HG03060 (cell line): ENCODE measurements at regions not wholly inside any gene's neighbourhood (a gene's known extent, or its start where the extent isn't known, plus 50 kb on each side); places are given as distances from the start of the nearest gene placed in this dataset.

Experiments used
- ATAC-seq: cut with Tn5 transposase; IDR thresholded peaks from one replicate; pipeline ENCODE4 v1.9.1; 2021; ENCODE audit warnings: low read depth, moderate number of reproducible peaks; ENCODE audit not compliant: unreplicated experiment

DNA sequence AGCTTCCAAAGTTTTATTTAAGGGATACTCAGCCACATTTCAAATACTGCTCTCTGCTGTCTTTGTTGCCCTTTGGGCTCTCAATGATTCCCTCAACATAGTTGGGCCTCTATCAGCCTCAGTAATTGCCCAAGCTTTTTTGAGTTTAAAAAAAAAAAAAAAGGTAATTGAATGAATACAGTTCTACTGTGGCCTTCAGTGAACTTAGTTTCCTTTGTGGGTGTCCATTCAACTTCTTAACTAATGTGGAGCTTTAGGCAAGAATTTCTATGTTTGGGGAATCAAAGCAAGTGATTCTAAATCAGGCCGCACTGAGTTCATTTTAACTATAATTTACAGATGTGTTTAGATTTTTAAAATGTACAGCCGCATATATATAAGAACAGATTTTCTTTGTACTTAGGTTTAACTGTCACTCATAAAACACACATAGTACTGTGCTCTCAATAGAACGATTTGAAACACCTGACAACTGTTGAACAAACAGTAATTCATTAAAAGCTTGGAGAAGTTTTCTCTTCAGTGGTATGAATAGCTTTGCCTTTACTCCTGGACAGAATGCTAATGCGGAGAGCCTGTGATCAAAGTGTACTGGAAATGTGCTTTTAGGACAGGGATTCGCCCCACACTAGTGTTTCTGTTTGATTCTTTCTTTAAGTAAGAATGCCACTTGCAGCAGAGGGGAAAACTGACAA is 844.9 kb upstream of the SEMA6D start:
- no peak for ATAC-seq

DNA sequence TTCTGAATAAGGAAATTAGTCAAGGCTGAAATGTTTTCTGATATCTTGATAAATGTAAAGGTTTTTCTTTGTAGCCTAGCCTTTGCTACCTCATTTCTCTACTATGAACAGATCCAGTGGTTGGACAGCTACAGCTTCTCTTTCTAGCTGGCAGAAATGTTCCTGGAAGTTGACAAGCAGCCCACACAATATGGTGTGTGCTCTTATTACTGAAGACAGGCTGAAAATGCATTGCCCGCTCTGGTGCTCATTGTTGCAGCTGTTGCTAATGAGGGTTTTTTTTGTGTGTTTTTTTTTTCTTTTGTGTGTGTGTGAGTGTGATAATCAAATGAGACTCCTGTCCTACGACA is 844.3 kb upstream of the SEMA6D start:
- ATAC-seq = no peak

DNA sequence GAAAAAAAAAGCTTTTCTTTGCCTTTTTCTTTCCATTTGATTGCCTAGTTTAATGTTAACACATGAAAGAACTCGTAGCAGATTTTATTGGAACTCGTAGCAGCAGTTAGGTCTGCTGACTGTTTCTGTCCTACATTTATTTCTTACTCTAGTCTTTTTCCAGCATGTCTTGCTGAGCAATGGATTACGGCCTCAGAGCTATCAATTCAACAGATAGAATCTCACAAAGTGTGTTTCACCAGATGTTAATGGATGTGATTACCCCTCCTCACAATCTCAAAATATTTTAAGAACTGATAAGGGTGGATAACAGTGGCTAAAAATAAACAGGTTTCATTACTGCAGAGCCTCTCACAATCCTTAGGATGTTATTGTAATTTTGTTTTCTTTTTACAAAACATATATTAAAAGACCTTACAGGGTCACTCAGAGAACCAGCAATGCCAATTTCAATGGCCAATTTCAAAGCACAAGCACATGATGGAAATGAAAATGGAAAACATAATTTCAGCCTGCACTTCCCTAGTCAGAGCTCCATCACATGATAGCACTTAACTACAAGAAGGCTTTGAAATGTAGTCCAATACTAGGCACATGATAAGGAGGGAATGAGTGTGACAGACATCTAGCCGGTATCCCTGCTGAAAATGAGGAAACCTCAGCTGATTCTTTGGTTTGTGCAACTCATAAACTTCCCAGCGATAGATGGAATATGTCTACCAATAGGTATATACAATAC is 838.1 kb upstream of the SEMA6D start:
- ATAC-seq = no peak

- ATAC-seq = no peak
These were observed 836.5 kb upstream of the SEMA6D start for GRCh38 chr15:46880791-46881190.

DNA sequence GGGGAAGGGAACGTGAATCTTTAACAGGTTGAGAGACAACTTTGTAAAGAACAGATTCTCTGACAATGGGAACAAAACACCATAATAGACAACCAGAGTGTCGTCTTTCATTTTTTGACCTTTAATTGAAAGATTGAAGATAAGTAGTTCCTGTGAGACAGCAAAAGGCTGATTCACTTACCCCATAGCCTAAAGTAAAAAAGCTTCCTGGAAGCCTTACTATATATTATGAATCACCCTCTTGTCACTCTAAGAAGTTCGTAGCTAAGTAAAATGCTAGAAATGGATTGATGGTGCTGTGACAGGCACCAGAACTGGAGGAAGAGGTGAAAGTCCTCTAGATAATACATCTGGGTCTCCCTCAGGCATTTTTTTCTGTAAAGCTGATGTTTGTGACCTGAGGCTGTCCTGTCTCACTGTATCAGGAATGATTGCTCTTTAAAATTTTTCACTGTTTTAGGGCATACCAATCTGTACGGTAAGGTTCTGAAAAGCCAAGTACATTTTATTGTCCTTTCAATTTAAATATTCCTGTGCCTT is 824.6 kb upstream of the SEMA6D start:
- ATAC-seq = no peak

GRCh38 chr15:46894644-46895043 is 822.7 kb upstream of the SEMA6D start:
- no peak for ATAC-seq

GRCh38 chr15:46897266-46897665 is 820.0 kb upstream of the SEMA6D start:
- no peak for ATAC-seq

GRCh38 chr15:46901001-46901400 is 816.3 kb upstream of the SEMA6D start:
- ATAC-seq = no peak

GRCh38 chr15:46917721-46918252 is 799.5 kb upstream of the SEMA6D start:
- ATAC-seq = no peak

DNA sequence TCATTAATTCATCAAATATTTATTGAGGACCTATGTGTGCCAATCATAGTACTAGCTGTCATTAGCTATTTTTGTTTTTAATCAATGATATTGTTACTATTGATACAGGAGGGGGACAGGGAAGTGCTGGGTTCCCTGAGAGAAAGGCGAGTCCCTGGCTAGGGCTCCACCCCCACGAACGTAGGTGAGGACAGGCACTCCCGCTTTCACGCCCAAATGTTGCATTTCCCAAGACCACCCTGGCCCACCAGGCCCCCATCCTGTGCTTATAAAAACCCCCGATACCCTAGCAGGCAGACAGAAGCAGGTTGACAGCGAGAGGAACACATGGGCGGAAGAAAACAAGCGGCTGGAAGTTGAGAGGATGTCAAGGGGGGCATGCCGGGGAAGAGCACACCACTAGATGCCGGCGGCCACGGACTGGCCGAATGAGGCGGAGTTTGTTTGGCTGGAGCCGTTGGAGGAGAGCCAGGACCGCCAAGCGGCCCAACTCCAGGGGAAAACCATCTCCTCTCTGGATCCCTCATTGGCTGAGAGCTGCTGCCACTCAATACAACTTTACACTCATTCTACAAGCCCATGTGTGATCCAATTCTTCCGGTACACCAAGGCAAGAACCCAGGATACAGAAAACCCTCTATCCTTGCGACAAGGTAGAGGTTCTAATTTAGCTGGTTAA is 798.7 kb upstream of the SEMA6D start:
- no peak for ATAC-seq

GRCh38 chr15:46921891-46922290 is 795.4 kb upstream of the SEMA6D start:
- no peak for ATAC-seq

DNA sequence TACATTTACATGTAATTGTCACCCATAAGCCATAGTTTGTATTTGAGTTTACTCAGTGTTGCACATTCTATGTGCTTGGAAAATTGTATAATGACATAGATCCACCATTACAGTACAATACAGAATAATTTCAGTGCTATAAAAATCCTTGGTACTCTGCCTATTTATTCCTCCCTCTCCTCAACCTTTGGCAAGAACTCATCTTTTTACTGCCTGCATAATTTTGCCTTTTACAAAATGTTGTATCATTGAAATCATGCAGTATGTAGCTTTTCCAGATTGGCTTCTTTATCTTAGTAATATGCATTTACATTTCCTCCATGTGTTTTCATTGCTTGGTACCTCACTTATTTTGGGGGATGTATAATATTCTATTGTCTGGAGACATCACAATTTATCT is 786.9 kb upstream of the SEMA6D start:
- no peak for ATAC-seq

GRCh38 chr15:46933332-46933731 is 784.0 kb upstream of the SEMA6D start:
- ATAC-seq = no peak

GRCh38 chr15:46934851-46935250 is 782.5 kb upstream of the SEMA6D start:
- ATAC-seq = no peak

- no peak for ATAC-seq
These were observed 779.1 kb upstream of the SEMA6D start for GRCh38 chr15:46938169-46938568.

- no peak for ATAC-seq
These were observed 776.1 kb upstream of the SEMA6D start for GRCh38 chr15:46941241-46941640.

DNA sequence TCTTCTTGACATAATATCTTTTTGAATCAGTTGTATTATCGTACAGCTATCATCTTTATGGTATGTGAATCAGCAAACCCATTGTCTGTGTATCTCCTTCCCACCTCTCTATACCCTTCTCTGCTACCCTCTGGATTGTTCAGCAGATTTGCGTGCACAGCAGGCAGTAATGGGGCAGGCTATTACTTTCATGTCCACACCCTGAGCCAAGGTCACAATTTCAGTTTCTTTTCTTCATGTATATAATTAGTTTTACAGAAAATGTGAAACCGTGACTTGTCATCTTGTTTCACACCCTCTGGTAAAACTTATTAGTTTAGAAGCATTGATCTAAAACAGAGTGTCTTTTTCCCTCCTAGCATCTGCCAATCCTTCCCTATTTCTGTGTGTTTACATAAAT is 770.4 kb upstream of the SEMA6D start:
- ATAC-seq = no peak

DNA sequence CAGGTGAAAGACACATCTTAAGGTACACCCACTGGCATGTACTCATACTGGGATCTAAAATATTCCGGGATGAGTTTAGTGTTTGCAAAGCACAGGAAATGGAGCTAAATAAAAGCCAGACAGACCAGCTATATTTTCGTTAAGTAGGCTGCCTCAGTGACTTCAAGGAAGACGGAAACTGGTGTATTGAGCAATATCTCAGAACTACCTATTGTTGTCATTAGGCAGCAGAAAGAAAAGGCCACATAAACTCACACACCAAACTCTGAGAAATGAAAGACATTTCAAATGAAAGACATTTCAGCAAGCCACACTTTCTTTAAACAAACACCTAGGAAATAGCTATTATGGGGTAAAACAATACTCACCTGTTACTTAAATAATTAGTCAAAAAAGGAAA is 761.7 kb upstream of the SEMA6D start:
- no peak for ATAC-seq

DNA sequence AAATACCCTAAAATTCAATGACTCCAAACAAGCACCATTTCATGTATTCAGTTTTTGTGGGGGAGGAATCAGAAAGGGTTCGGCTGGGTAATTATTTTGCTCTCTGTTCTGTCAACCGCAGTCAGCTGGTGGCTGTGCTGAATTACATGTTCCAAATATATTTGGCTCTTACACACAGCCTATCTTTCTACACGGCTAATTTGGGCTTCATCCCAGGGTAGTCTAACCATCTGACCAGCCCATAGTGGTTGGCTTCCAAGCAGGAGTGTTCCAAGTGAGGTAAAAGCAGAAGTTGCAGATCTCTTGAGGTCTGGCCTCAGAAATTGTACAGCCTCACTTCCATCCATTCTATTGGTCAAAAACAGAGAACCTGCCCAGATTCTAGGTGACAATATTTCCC is 760.8 kb upstream of the SEMA6D start:
- ATAC-seq = no peak

- ATAC-seq = no peak
These were observed 760.4 kb upstream of the SEMA6D start for GRCh38 chr15:46956881-46957280.

DNA sequence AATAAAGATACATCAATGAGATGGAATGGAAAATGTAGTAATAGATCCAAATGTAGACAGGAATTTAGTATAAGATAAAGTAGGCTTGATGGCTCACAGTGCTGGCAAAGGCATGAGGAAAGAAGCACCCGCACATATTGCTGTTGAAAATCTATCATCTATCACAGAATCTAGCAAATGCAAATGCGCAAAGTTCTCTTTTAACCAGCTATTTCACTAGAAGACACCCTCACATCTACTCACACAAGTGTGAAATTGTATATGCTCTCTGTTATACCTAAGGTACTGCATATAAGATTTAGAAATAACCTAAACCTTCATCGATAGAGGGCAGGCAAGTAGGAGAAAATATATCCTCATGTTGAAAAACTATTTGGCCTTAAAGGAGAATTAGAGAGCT is 756.7 kb upstream of the SEMA6D start:
- no peak for ATAC-seq
